GM18951 (cell line): ENCODE measurements at regions not wholly inside any gene's neighbourhood (a gene's known extent, or its start where the extent isn't known, plus 50 kb on each side); places are given as distances from the start of the nearest gene placed in this dataset.

Experiments
- POLR2A ChIP-seq: IDR thresholded peaks from 4 replicates; pipeline ENCODE4 v1.6.1; 2011; ENCODE audit warnings: mild to moderate bottlenecking; ENCODE audit not compliant: insufficient read length, insufficient read depth; ENCODE audit errors: extremely low read depth
- in situ Hi-C: fragments of 300-500 bp; cut with MboI; formaldehyde crosslinking; loops from one replicate; pipeline ENCODE4 v1.12.0; 2022; ENCODE audit warnings: low sequenced_read_pairs, mixed read lengths, inconsistent platforms; ENCODE audit not compliant: unreplicated experiment

- TF ChIP-seq POLR2A: no peak
- in situ Hi-C loops: no loop called here
Measured at GRCh38 chr11:19607656-19608360, 104.8 kb upstream of the NAV2 start.

- in situ Hi-C loops: no loop called here
- TF ChIP-seq POLR2A: no peak
Measured at GRCh38 chr11:19606856-19607655, 105.6 kb upstream of the NAV2 start.

GRCh38 chr11:19605520-19606371 is 106.9 kb upstream of the NAV2 start:
- in situ Hi-C loops: no loop called here

GRCh38 chr11:19604679-19605375 is 107.8 kb upstream of the NAV2 start:
- in situ Hi-C loops: no loop called here

More at GRCh38 chr11:19605520-19606371, 106.9 kb upstream of the NAV2 start:
- no peak for TF ChIP-seq POLR2A

GRCh38 chr11:19603771-19604170 is 108.9 kb upstream of the NAV2 start:
- TF ChIP-seq POLR2A: no peak

More at GRCh38 chr11:19604679-19605375, 107.8 kb upstream of the NAV2 start:
- no peak for TF ChIP-seq POLR2A

GRCh38 chr11:19602891-19603290 is 109.7 kb upstream of the NAV2 start:
- TF ChIP-seq POLR2A: no peak
- in situ Hi-C loops: no loop called here

More at GRCh38 chr11:19603771-19604170, 108.9 kb upstream of the NAV2 start:
- in situ Hi-C loops: no loop called here

GRCh38 chr11:19602406-19602805 is 110.2 kb upstream of the NAV2 start:
- TF ChIP-seq POLR2A: no peak
- in situ Hi-C loops: no loop called here

GRCh38 chr11:19601235-19601634 is 111.4 kb upstream of the NAV2 start:
- TF ChIP-seq POLR2A: no peak

GRCh38 chr11:19599681-19600080 is 113.0 kb upstream of the NAV2 start:
- in situ Hi-C loops: no loop called here
- TF ChIP-seq POLR2A: no peak

More at GRCh38 chr11:19601235-19601634, 111.4 kb upstream of the NAV2 start:
- in situ Hi-C loops: no loop called here

- in situ Hi-C loops: no loop called here
Measured at GRCh38 chr11:19598876-19599486, 113.7 kb upstream of the NAV2 start.

GRCh38 chr11:19598456-19598855 is 114.2 kb upstream of the NAV2 start:
- TF ChIP-seq POLR2A: no peak

More at GRCh38 chr11:19598876-19599486, 113.7 kb upstream of the NAV2 start:
- TF ChIP-seq POLR2A: no peak

GRCh38 chr11:19597876-19598275 is 114.8 kb upstream of the NAV2 start:
- TF ChIP-seq POLR2A: no peak
- in situ Hi-C loops: no loop called here

More at GRCh38 chr11:19598456-19598855, 114.2 kb upstream of the NAV2 start:
- in situ Hi-C loops: no loop called here
